CD14-positive monocyte (primary cell): ENCODE measurements at regions not wholly inside any gene's neighbourhood (a gene's known extent, or its start where the extent isn't known, plus 50 kb on each side); places are given as distances from the start of the nearest gene placed in this dataset.

Experiments used
- DNase-seq, 3 donors: peaks; one replicate each; pipeline ENCODE4 v3.0.0-alpha.2; 2011 to 2022
- H2AFZ ChIP-seq: 2 replicates; pipeline ENCODE4 v1.6.0; 2012; ENCODE audit warnings: mild to moderate bottlenecking, low read depth, low read length, inconsistent platforms; ENCODE audit not compliant: insufficient read depth, poor library complexity, severe bottlenecking
- H3K27ac ChIP-seq, 2 donors: 1 replicate in 1 of 2; 2 replicates in 1 of 2; pipeline ENCODE4 v1.5.1; 2012 to 2013; ENCODE audit warnings: low read length in 2 of 2, control low read depth in 1 of 2, inconsistent platforms in 1 of 2, low read depth in 1 of 2, mild to moderate bottlenecking in 1 of 2
- H3K27me3 ChIP-seq, 2 donors: one replicate each; pipeline versions ENCODE4 v1.6.0 to v1.6.1; 2011 to 2013; ENCODE audit warnings: low read length in 2 of 2; ENCODE audit not compliant: control insufficient read depth in 2 of 2, insufficient read depth in 2 of 2
- H3K36me3 ChIP-seq, 2 donors: replicated peaks in 1 of 2; 1 replicate in 1 of 2; 2 replicates in 1 of 2; pipeline versions ENCODE4 v1.5.1 to v1.6.1; 2012 to 2013; ENCODE audit warnings: low read length in 2 of 2, control low read depth in 1 of 2, inconsistent platforms in 1 of 2, mild to moderate bottlenecking in 1 of 2; ENCODE audit not compliant: insufficient read depth in 2 of 2, control insufficient read depth in 1 of 2
- H3K4me1 ChIP-seq, 2 donors: 1 replicate in 1 of 2; 2 replicates in 1 of 2; pipeline versions ENCODE4 v1.5.1 to v1.6.1; 2012 to 2013; ENCODE audit warnings: low read length in 2 of 2, control low read depth in 1 of 2, inconsistent platforms in 1 of 2, mild to moderate bottlenecking in 1 of 2, moderate library complexity in 1 of 2; ENCODE audit not compliant: insufficient read depth in 2 of 2, control insufficient read depth in 1 of 2
- H3K4me2 ChIP-seq: replicated peaks from 2 replicates; pipeline ENCODE3; 2012; ENCODE audit warnings: low read length, moderate library complexity, mild to moderate bottlenecking; ENCODE audit not compliant: poor library complexity, severe bottlenecking; ENCODE audit errors: extremely low read depth
- H3K4me3 ChIP-seq, 3 experiments: fragments of 200-600 bp in 1 of 3; sonication (generic) in 1 of 3; replicated peaks in 1 of 3; 1 replicate in 2 of 3; 2 replicates in 1 of 3; pipeline ENCODE4 v1.5.1; 2011 to 2013; ENCODE audit warnings: low read length in 3 of 3, mild to moderate bottlenecking in 3 of 3, control low read depth in 2 of 3, low read depth in 2 of 3, inconsistent platforms in 1 of 3, moderate library complexity in 1 of 3
- H3K79me2 ChIP-seq: 2 replicates; pipeline ENCODE4 v1.6.0; 2012; ENCODE audit warnings: mild to moderate bottlenecking, control low read depth, inconsistent platforms, low read length, moderate library complexity; ENCODE audit not compliant: insufficient read depth
- H3K9ac ChIP-seq: 2 replicates; pipeline ENCODE4 v1.6.0; 2017; ENCODE audit warnings: low read length, mild to moderate bottlenecking; ENCODE audit not compliant: insufficient read depth, poor library complexity, severe bottlenecking
- H3K9me3 ChIP-seq, 2 donors: replicated peaks in 1 of 2; 1 replicate in 1 of 2; 2 replicates in 1 of 2; pipeline versions ENCODE4 v1.5.1 to v1.6.1; 2012 to 2013; ENCODE audit warnings: low read length in 2 of 2, control low read depth in 1 of 2; ENCODE audit not compliant: control insufficient read depth in 1 of 2, insufficient read depth in 1 of 2
- H4K20me1 ChIP-seq: 2 replicates; pipeline ENCODE4 v1.6.0; 2012; ENCODE audit warnings: mild to moderate bottlenecking, low read length, control low read depth, moderate library complexity; ENCODE audit not compliant: insufficient read depth
- H3K27ac Mint-ChIP-seq, 7 donors: one replicate each; pipeline ENCODE4 v1.8.0; 2020; ENCODE audit warnings: mild to moderate bottlenecking in 7 of 7, mixed read lengths in 7 of 7, moderate library complexity in 6 of 7, inconsistent platforms in 2 of 7
- H3K27me3 Mint-ChIP-seq, 3 donors: one replicate each; pipeline ENCODE4 v1.8.0; 2021 to 2022; ENCODE audit warnings: low read depth in 3 of 3, mild to moderate bottlenecking in 3 of 3, mixed read lengths in 3 of 3, moderate library complexity in 3 of 3, inconsistent platforms in 1 of 3
- H3K36me3 Mint-ChIP-seq, 2 donors: one replicate each; pipeline ENCODE4 v1.8.0; 2020; ENCODE audit warnings: mixed read lengths in 2 of 2, inconsistent platforms in 1 of 2, mild to moderate bottlenecking in 1 of 2
- H3K4me1 Mint-ChIP-seq: one replicate; pipeline ENCODE4 v1.8.0; 2020; ENCODE audit warnings: mild to moderate bottlenecking, mixed read lengths
- H3K4me3 Mint-ChIP-seq, 2 donors: one replicate each; pipeline ENCODE4 v1.8.0; 2020; ENCODE audit warnings: mild to moderate bottlenecking in 2 of 2, mixed read lengths in 2 of 2, moderate library complexity in 1 of 2
- H3K9me3 Mint-ChIP-seq, 7 donors: one replicate each; pipeline ENCODE4 v1.8.0; 2020 to 2022; ENCODE audit warnings: mixed read lengths in 7 of 7, mild to moderate bottlenecking in 6 of 7, moderate library complexity in 6 of 7, inconsistent platforms in 2 of 7
- WGBS: methylation state at CpG from one replicate; pipeline ENCODE4 v1.1.5; 2013; ENCODE audit warnings: missing lambda C conversion rate; ENCODE audit not compliant: insufficient coverage; 5-methylcytosine and 5-hydroxymethylcytosine counted together
- intact Hi-C, 2 donors: fragments of 100-400 bp; cut with micrococcal nuclease; formaldehyde crosslinking; loops; one replicate each; pipeline versions ENCODE4 v1.15.0 to v1.15.1; 2023
- TF ChIP-seq, protein P1 (sequence below): fragments of 200-600 bp; IDR thresholded peaks from one replicate; pipeline ENCODE4 v1.8.0; 2022; ENCODE audit warnings: antibody characterized with exemption, mild to moderate bottlenecking

DNA sequence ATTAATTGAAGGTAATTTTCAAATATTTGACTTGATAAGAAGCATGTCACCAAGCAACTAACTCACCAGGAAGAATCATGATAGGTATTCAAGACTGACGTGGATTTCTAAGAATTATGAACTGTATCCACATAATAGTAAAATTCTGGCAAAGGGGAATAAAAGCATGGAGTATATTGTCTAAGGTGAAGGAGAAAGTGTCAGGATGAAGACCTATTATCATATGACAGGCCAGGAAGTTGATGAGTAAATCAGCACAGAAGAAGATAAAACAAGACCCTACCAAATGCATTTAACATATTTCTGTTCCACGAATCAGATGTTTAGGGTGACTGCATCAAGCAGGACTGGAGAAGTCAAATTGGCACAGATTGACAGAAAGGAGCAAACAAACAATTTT is 362.7 kb upstream of the MMS22L start:
- Mint-ChIP-seq H3K4me1 (no peaks in the 10 kb centered on the region), H3K4me3 (no peak overlapping the region), H3K27me3 (no peaks in the 10 kb centered on the region), H3K27ac (no peak overlapping the region), H3K9me3 (peaks cover 0 to 4% (median 0%) of the 10 kb centered on the region in 7 donors), H3K36me3 (no peaks in the 10 kb centered on the region)
- WGBS = no CpG with 5 or more reads among the region's 2 CpGs
- TF ChIP-seq, protein P1, sequence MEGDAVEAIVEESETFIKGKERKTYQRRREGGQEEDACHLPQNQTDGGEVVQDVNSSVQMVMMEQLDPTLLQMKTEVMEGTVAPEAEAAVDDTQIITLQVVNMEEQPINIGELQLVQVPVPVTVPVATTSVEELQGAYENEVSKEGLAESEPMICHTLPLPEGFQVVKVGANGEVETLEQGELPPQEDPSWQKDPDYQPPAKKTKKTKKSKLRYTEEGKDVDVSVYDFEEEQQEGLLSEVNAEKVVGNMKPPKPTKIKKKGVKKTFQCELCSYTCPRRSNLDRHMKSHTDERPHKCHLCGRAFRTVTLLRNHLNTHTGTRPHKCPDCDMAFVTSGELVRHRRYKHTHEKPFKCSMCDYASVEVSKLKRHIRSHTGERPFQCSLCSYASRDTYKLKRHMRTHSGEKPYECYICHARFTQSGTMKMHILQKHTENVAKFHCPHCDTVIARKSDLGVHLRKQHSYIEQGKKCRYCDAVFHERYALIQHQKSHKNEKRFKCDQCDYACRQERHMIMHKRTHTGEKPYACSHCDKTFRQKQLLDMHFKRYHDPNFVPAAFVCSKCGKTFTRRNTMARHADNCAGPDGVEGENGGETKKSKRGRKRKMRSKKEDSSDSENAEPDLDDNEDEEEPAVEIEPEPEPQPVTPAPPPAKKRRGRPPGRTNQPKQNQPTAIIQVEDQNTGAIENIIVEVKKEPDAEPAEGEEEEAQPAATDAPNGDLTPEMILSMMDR = no peak
- Histone ChIP-seq H3K9ac (no peak overlapping the region), H4K20me1 (no peaks in the 10 kb centered on the region), H2AFZ (no peak overlapping the region), H3K36me3 (no peaks in the 10 kb centered on the region), H3K4me2 (no peak overlapping the region), H3K79me2 (no peaks in the 10 kb centered on the region), H3K27ac (no peak overlapping the region), H3K4me3 (no peak overlapping the region), H3K4me1 (no peaks in the 10 kb centered on the region), H3K27me3 (no peaks in the 10 kb centered on the region), H3K9me3 (no peaks in the 10 kb centered on the region)
- intact Hi-C loops = no loop called here
- DNase-seq = no peak

DNA sequence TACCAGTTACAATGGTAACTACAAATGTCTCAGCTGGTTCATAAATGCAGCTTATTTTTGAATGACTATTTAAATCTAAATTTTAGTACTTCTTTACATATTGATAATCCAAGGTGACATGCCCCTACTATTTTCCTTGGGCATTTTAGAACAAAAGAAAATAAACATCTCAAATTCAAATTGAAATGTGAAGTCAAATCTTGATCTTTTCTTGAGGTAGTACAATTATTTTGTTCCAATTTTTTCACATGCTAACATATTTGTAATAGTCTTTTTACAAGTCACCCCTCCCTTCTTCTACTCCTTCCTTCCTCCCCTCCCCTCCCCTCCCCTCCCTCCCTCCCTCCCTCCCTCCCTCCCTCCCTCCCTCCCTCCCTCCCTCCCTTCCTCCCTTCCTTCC is 370.1 kb upstream of the MMS22L start:
- intact Hi-C loops = no loop called here
- Histone ChIP-seq H3K4me1 (no peaks in the 10 kb centered on the region), H2AFZ (no peak overlapping the region), H3K9ac (no peak overlapping the region), H3K36me3 (no peaks in the 10 kb centered on the region), H3K4me3 (no peak overlapping the region), H3K27me3 (no peaks in the 10 kb centered on the region), H3K9me3 (no peaks in the 10 kb centered on the region), H4K20me1 (no peaks in the 10 kb centered on the region), H3K4me2 (no peak overlapping the region), H3K79me2 (no peaks in the 10 kb centered on the region), H3K27ac (no peak overlapping the region)
- Mint-ChIP-seq H3K27me3 (no peaks in the 10 kb centered on the region), H3K4me1 (no peaks in the 10 kb centered on the region), H3K4me3 (no peak overlapping the region), H3K9me3 (peaks cover 0 to 3% (median 0%) of the 10 kb centered on the region in 7 donors), H3K27ac (no peak overlapping the region), H3K36me3 (no peaks in the 10 kb centered on the region)
- TF ChIP-seq, protein P1 = no peak
- no peak for DNase-seq
